ENCODE measurements at regions not wholly inside any gene's neighbourhood (a gene's known extent, or its start where the extent isn't known, plus 50 kb on each side); places are given as distances from the start of the nearest gene placed in this dataset.

- no peak overlapping the region for H3K4me3 ChIP-seq (ENCODE audit: low read length)
- H2AK5ac ChIP-seq (ENCODE audit: low read length) = no peak overlapping the region
- no peaks in the 10 kb centered on the region for H3K27me3 ChIP-seq (ENCODE audit: insufficient read depth, low read length, poor library complexity)
- H3K9ac ChIP-seq (ENCODE audit: low read length) = no peak overlapping the region
- H3K27ac ChIP-seq (ENCODE audit: low read depth, low read length) = no peak overlapping the region
- peak; percentile 17 for DNase-seq
- H4K5ac ChIP-seq (ENCODE audit: low read length) = no peak overlapping the region
- no peak overlapping the region for H4K8ac ChIP-seq (ENCODE audit: low read depth, low read length)
- no peak overlapping the region for H3K23ac ChIP-seq (ENCODE audit: low read length)
- no peak overlapping the region for H3K4ac ChIP-seq (ENCODE audit: low read depth, low read length)
- no peak overlapping the region for H2BK15ac ChIP-seq (replicated peaks; ENCODE audit: low read depth)
- no peak overlapping the region for H2BK120ac ChIP-seq (ENCODE audit: low read depth, low read length)
- no CpG with 5 or more reads among the region's 3 CpGs for WGBS (ENCODE audit: extremely low coverage, insufficient coverage, low lambda C conversion rate)
- H3K4me1 ChIP-seq (ENCODE audit: control insufficient read depth, low read depth, low read length) = no peaks in the 10 kb centered on the region
- no peak overlapping the region for H2BK5ac ChIP-seq (ENCODE audit: low read length)
- H3K36me3 ChIP-seq (ENCODE audit: control insufficient read depth, insufficient read depth, low read length) = no peaks in the 10 kb centered on the region
- H3K79me1 ChIP-seq (ENCODE audit: low read length) = no peaks in the 10 kb centered on the region
- no peaks in the 10 kb centered on the region for H3K79me2 ChIP-seq (ENCODE audit: control insufficient read depth, insufficient read depth, low read length)
- no peak overlapping the region for H3K56ac ChIP-seq (ENCODE audit: low read length)
- no peak overlapping the region for H3K18ac ChIP-seq (ENCODE audit: low read length)
- H3K4me2 ChIP-seq (ENCODE audit: low read length) = no peak overlapping the region
Observed at GRCh38 chr2:35538796-35539195, 816.8 kb upstream of the CRIM1 start.

- H2BK120ac ChIP-seq (ENCODE audit: low read depth, low read length) = no peak overlapping the region
Observed at GRCh38 chr2:35530615-35531135, 824.9 kb upstream of the CRIM1 start.

GRCh38 chr2:35526741-35527140 is 828.8 kb upstream of the CRIM1 start:
- no peak for DNase-seq
- Histone ChIP-seq H3K4me2 (ENCODE audit: low read length) (no peak overlapping the region), H3K79me1 (ENCODE audit: low read length) (no peaks in the 10 kb centered on the region), H3K56ac (ENCODE audit: low read length) (no peak overlapping the region), H3K4me3 (ENCODE audit: low read length) (no peak overlapping the region), H3K27me3 (ENCODE audit: insufficient read depth, low read length, poor library complexity) (no peaks in the 10 kb centered on the region), H3K4ac (ENCODE audit: low read depth, low read length) (no peak overlapping the region), H2BK15ac (replicated peaks; ENCODE audit: low read depth) (no peak overlapping the region), H3K36me3 (ENCODE audit: control insufficient read depth, insufficient read depth, low read length) (no peaks in the 10 kb centered on the region), H2BK120ac (ENCODE audit: low read depth, low read length) (no peak overlapping the region), H3K27ac (ENCODE audit: low read depth, low read length) (no peak overlapping the region), H3K23ac (ENCODE audit: low read length) (no peak overlapping the region), H3K4me1 (ENCODE audit: control insufficient read depth, low read depth, low read length) (no peaks in the 10 kb centered on the region), H2BK5ac (ENCODE audit: low read length) (no peak overlapping the region), H3K79me2 (ENCODE audit: control insufficient read depth, insufficient read depth, low read length) (no peaks in the 10 kb centered on the region), H3K9ac (ENCODE audit: low read length) (no peak overlapping the region), H4K5ac (ENCODE audit: low read length) (no peak overlapping the region), H3K18ac (ENCODE audit: low read length) (no peak overlapping the region), H2AK5ac (ENCODE audit: low read length) (no peak overlapping the region), H4K8ac (ENCODE audit: low read depth, low read length) (no peak overlapping the region)
- WGBS (ENCODE audit: extremely low coverage, insufficient coverage, low lambda C conversion rate) = no CpG with 5 or more reads among the region's 2 CpGs

More at GRCh38 chr2:35530615-35531135, 824.9 kb upstream of the CRIM1 start:
- Histone ChIP-seq H3K9ac (ENCODE audit: low read length) (no peak overlapping the region), H3K56ac (ENCODE audit: low read length) (no peak overlapping the region), H3K4me3 (ENCODE audit: low read length) (no peak overlapping the region), H3K23ac (ENCODE audit: low read length) (no peak overlapping the region), H3K27me3 (ENCODE audit: insufficient read depth, low read length, poor library complexity) (no peaks in the 10 kb centered on the region), H2AK5ac (ENCODE audit: low read length) (no peak overlapping the region), H3K79me2 (ENCODE audit: control insufficient read depth, insufficient read depth, low read length) (no peaks in the 10 kb centered on the region), H2BK5ac (ENCODE audit: low read length) (no peak overlapping the region), H3K18ac (ENCODE audit: low read length) (no peak overlapping the region), H3K27ac (ENCODE audit: low read depth, low read length) (no peak overlapping the region), H3K4me1 (ENCODE audit: control insufficient read depth, low read depth, low read length) (no peaks in the 10 kb centered on the region), H3K36me3 (ENCODE audit: control insufficient read depth, insufficient read depth, low read length) (no peaks in the 10 kb centered on the region), H4K5ac (ENCODE audit: low read length) (no peak overlapping the region), H3K79me1 (ENCODE audit: low read length) (no peaks in the 10 kb centered on the region), H4K8ac (ENCODE audit: low read depth, low read length) (no peak overlapping the region), H2BK15ac (replicated peaks; ENCODE audit: low read depth) (no peak overlapping the region), H3K4me2 (ENCODE audit: low read length) (no peak overlapping the region), H3K4ac (ENCODE audit: low read depth, low read length) (no peak overlapping the region)
- no peak for DNase-seq
- no CpG with 5 or more reads among the region's 5 CpGs for WGBS (ENCODE audit: extremely low coverage, insufficient coverage, low lambda C conversion rate)

- H3K56ac ChIP-seq (ENCODE audit: low read length) = no peak overlapping the region
- DNase-seq = peak; percentile 8
- no peak overlapping the region for H2BK5ac ChIP-seq (ENCODE audit: low read length)
- H3K4me2 ChIP-seq (ENCODE audit: low read length) = no peak overlapping the region
- WGBS (ENCODE audit: extremely low coverage, insufficient coverage, low lambda C conversion rate) = no CpG with 5 or more reads among the region's 3 CpGs
- no peak overlapping the region for H3K23ac ChIP-seq (ENCODE audit: low read length)
- no peak overlapping the region for H2BK120ac ChIP-seq (ENCODE audit: low read depth, low read length)
- no peak overlapping the region for H3K18ac ChIP-seq (ENCODE audit: low read length)
- H3K4me3 ChIP-seq (ENCODE audit: low read length) = no peak overlapping the region
- no peak overlapping the region for H4K5ac ChIP-seq (ENCODE audit: low read length)
- no peak overlapping the region for H3K27ac ChIP-seq (ENCODE audit: low read depth, low read length)
- no peak overlapping the region for H2AK5ac ChIP-seq (ENCODE audit: low read length)
- no peaks in the 10 kb centered on the region for H3K27me3 ChIP-seq (ENCODE audit: insufficient read depth, low read length, poor library complexity)
- no peaks in the 10 kb centered on the region for H3K36me3 ChIP-seq (ENCODE audit: control insufficient read depth, insufficient read depth, low read length)
- H4K8ac ChIP-seq (ENCODE audit: low read depth, low read length) = no peak overlapping the region
- H3K9ac ChIP-seq (ENCODE audit: low read length) = no peak overlapping the region
- H2BK15ac ChIP-seq (replicated peaks; ENCODE audit: low read depth) = no peak overlapping the region
- H3K79me1 ChIP-seq (ENCODE audit: low read length) = no peaks in the 10 kb centered on the region
- no peak overlapping the region for H3K4ac ChIP-seq (ENCODE audit: low read depth, low read length)
- no peaks in the 10 kb centered on the region for H3K79me2 ChIP-seq (ENCODE audit: control insufficient read depth, insufficient read depth, low read length)
- no peaks in the 10 kb centered on the region for H3K4me1 ChIP-seq (ENCODE audit: control insufficient read depth, low read depth, low read length)
Observed at GRCh38 chr2:35522450-35522849, 833.1 kb upstream of the CRIM1 start.

GRCh38 chr2:35510636-35511035 is 844.9 kb upstream of the CRIM1 start:
- no peak overlapping the region for H2AK5ac ChIP-seq (ENCODE audit: low read length)
- H3K4me1 ChIP-seq (ENCODE audit: control insufficient read depth, low read depth, low read length) = no peaks in the 10 kb centered on the region
- H2BK15ac ChIP-seq (replicated peaks; ENCODE audit: low read depth) = no peak overlapping the region
- no peaks in the 10 kb centered on the region for H3K36me3 ChIP-seq (ENCODE audit: control insufficient read depth, insufficient read depth, low read length)
- H4K8ac ChIP-seq (ENCODE audit: low read depth, low read length) = no peak overlapping the region
- no peak overlapping the region for H3K9ac ChIP-seq (ENCODE audit: low read length)
- no peaks in the 10 kb centered on the region for H3K79me2 ChIP-seq (ENCODE audit: control insufficient read depth, insufficient read depth, low read length)
- no peaks in the 10 kb centered on the region for H3K27me3 ChIP-seq (ENCODE audit: insufficient read depth, low read length, poor library complexity)
- H2BK5ac ChIP-seq (ENCODE audit: low read length) = no peak overlapping the region
- H3K18ac ChIP-seq (ENCODE audit: low read length) = no peak overlapping the region
- H4K5ac ChIP-seq (ENCODE audit: low read length) = no peak overlapping the region
- no peak overlapping the region for H3K56ac ChIP-seq (ENCODE audit: low read length)
- no peak for DNase-seq
- H3K79me1 ChIP-seq (ENCODE audit: low read length) = no peaks in the 10 kb centered on the region
- H2BK120ac ChIP-seq (ENCODE audit: low read depth, low read length) = no peak overlapping the region
- no peak overlapping the region for H3K27ac ChIP-seq (ENCODE audit: low read depth, low read length)
- H3K4ac ChIP-seq (ENCODE audit: low read depth, low read length) = no peak overlapping the region
- H3K23ac ChIP-seq (ENCODE audit: low read length) = no peak overlapping the region
- no peak overlapping the region for H3K4me3 ChIP-seq (ENCODE audit: low read length)
- H3K4me2 ChIP-seq (ENCODE audit: low read length) = no peak overlapping the region
- WGBS (ENCODE audit: extremely low coverage, insufficient coverage, low lambda C conversion rate) = no CpG with 5 or more reads among the region's 3 CpGs

GRCh38 chr2:35508601-35509000 is 847.0 kb upstream of the CRIM1 start:
- Histone ChIP-seq H3K27me3 (ENCODE audit: insufficient read depth, low read length, poor library complexity) (no peaks in the 10 kb centered on the region), H4K8ac (ENCODE audit: low read depth, low read length) (no peak overlapping the region), H2BK120ac (ENCODE audit: low read depth, low read length) (no peak overlapping the region), H3K4ac (ENCODE audit: low read depth, low read length) (no peak overlapping the region), H3K23ac (ENCODE audit: low read length) (no peak overlapping the region), H4K5ac (ENCODE audit: low read length) (no peak overlapping the region), H3K9ac (ENCODE audit: low read length) (no peak overlapping the region), H3K4me2 (ENCODE audit: low read length) (no peak overlapping the region), H3K4me1 (ENCODE audit: control insufficient read depth, low read depth, low read length) (no peaks in the 10 kb centered on the region), H3K79me2 (ENCODE audit: control insufficient read depth, insufficient read depth, low read length) (no peaks in the 10 kb centered on the region), H2AK5ac (ENCODE audit: low read length) (no peak overlapping the region), H3K27ac (ENCODE audit: low read depth, low read length) (no peak overlapping the region), H2BK5ac (ENCODE audit: low read length) (no peak overlapping the region), H3K79me1 (ENCODE audit: low read length) (no peaks in the 10 kb centered on the region), H3K18ac (ENCODE audit: low read length) (no peak overlapping the region), H2BK15ac (replicated peaks; ENCODE audit: low read depth) (no peak overlapping the region), H3K36me3 (ENCODE audit: control insufficient read depth, insufficient read depth, low read length) (no peaks in the 10 kb centered on the region), H3K4me3 (ENCODE audit: low read length) (no peak overlapping the region), H3K56ac (ENCODE audit: low read length) (no peak overlapping the region)
- no CpG with 5 or more reads among the region's 2 CpGs for WGBS (ENCODE audit: extremely low coverage, insufficient coverage, low lambda C conversion rate)
- DNase-seq = no peak
